AG04449 (cell line): ENCODE measurements at regions not wholly inside any gene's neighbourhood (a gene's known extent, or its start where the extent isn't known, plus 50 kb on each side); places are given as distances from the start of the nearest gene placed in this dataset.

Experiments
- CTCF ChIA-PET: fragments of 350-600 bp; formaldehyde crosslinking; extraction: SDS; loops from one replicate; lab custom pipeline; 2021; ENCODE audit warnings: antibody characterized with exemption; lab: Yijun Ruan, JAX
- POLR2A ChIA-PET: fragments of 400-600, 350-600 bp; formaldehyde crosslinking; extraction: SDS; loops from one replicate; lab custom pipeline; 2020; ENCODE audit warnings: antibody characterized with exemption, inconsistent platforms; lab: Yijun Ruan, JAX
- DNase-seq: peaks from one replicate; pipeline ENCODE4 v3.0.0-alpha.2; 2010; ENCODE audit warnings: low read depth, low spot score
- H3K4me3 ChIP-seq: 2 replicates; pipeline ENCODE4 v1.5.1; 2011; ENCODE audit warnings: low read depth, mild to moderate bottlenecking, control low read depth, low read length
- TF ChIP-seq, protein P1 (sequence below): IDR thresholded peaks from one replicate; pipeline ENCODE4 v1.5.1; 2011; ENCODE audit warnings: mild to moderate bottlenecking, moderate library complexity, low read length, control low read depth, inconsistent platforms; ENCODE audit not compliant: insufficient read depth; ENCODE audit errors: missing control alignments

DNA sequence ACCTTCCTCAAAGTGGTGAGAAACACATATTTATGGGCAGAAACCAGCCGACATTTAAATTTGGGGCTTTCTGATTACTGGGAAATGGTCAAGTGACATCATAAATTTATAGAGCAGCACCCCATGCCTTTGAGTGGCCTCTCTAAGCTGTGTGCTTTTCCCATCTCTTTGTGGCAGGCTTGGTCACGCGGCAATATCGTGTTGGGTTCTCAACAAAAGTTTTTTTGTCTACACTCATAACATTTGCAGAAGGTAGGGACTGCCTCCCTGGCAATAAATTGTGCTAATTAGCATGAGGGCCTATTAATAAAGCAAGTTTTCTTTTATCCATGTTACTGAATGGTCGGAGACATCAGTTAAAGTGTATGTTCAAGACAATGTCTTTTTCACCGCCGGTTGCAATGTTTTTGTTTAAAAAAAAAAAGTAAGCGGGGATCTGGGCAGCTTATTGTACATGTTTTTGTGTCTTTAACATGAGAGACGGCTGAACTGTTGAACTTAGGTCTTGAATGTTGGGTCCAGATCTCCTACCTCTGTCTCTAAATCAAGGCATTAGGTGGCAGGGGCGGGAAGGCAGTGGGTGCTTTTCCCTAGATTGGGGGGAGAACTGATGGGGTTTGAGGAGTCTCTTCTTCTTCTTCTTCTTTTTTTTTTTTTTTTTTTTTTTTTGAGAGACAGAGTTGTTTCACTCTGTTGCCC lies 193.3 kb downstream of the PHETA1 start:
- no peak for DNase-seq
- TF ChIP-seq, protein P1, sequence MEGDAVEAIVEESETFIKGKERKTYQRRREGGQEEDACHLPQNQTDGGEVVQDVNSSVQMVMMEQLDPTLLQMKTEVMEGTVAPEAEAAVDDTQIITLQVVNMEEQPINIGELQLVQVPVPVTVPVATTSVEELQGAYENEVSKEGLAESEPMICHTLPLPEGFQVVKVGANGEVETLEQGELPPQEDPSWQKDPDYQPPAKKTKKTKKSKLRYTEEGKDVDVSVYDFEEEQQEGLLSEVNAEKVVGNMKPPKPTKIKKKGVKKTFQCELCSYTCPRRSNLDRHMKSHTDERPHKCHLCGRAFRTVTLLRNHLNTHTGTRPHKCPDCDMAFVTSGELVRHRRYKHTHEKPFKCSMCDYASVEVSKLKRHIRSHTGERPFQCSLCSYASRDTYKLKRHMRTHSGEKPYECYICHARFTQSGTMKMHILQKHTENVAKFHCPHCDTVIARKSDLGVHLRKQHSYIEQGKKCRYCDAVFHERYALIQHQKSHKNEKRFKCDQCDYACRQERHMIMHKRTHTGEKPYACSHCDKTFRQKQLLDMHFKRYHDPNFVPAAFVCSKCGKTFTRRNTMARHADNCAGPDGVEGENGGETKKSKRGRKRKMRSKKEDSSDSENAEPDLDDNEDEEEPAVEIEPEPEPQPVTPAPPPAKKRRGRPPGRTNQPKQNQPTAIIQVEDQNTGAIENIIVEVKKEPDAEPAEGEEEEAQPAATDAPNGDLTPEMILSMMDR = no peak
- CTCF ChIA-PET = no interaction called here
- POLR2A ChIA-PET = no interaction called here
- H3K4me3 ChIP-seq = no peak overlapping the region

DNA sequence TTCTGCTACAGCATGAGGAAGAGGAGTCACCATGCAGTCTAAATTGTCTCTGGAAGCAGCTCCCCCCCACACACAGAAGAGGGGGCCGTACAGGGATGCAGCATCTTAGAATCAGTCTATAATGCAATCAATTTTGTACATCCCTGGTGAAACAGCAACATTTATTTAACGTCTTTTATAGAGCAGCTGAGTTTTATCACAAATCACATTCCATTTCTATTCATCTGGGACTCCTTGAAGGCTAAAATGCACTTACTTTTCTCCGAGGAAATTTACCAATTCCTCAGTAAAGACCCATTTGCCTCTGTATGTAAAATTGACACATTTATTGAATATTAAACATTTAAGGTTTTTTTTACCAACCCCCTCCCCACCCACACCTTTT lies 193.9 kb downstream of the PHETA1 start:
- ChIA-PET CTCF (no interaction called here), POLR2A (no interaction called here)
- no peak overlapping the region for H3K4me3 ChIP-seq
- no peak for DNase-seq
- TF ChIP-seq, protein P1 = no peak

DNA sequence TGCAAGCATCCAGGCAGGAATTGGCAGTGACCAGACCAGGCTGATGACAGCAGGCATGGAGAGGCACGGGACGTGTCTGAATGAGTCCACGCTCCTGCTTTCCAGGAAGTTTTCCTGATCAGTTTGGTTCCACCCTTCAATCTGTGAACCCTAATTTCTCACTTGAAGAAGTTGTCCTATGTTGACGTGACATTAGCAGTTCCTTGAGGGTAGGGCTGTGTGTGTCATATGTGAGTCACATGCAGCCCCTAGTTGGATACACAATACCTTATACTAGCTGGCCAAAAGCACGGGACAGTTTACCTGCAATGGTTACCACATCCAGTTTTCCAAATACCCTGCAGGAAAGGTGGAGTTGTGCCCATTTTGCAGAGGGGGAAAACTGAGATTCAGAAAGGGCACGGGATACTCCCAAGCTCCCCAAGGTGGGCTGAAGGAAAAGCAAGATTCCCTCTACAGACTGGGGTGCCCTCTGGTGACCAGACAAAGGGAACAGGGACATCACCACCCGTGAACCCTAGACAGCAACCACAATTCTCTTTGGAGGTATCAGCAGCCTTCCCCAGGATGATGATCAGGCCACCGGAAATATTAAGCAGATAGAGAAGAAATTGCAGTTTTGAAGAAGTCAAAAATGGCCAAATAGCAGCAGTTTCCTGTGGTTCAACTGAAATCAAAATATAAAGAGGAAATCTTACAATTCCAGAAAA lies 194.5 kb downstream of the PHETA1 start:
- POLR2A ChIA-PET = no interaction called here
- CTCF ChIA-PET = no interaction called here

DNA sequence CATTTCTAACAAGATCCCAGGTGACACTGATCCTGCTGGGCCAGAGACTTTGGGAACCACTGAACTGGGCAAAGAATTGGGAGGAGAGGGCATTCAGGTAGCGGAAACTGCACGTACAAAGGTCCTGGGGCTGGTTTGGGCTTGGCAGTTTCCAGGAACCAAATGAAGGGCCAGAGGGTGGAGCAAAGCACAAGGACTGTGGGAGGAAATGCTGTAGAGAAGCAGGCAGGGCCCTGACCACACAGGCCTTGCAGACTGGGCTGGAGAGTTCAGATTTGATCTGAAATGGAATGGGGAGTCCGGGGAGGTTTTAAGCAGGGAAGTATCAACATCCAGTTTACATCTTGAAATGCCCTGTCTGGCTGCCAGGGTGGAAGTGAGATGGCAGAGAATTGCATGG lies 195.1 kb downstream of the PHETA1 start:
- TF ChIP-seq, protein P1 = no peak
- ChIA-PET POLR2A (no interaction called here), CTCF (no interaction called here)
- no peak overlapping the region for H3K4me3 ChIP-seq
- no peak for DNase-seq

More for the DNA sequence above, 194.5 kb downstream of the PHETA1 start:
- TF ChIP-seq, protein P1 = no peak
- DNase-seq = no peak
- no peak overlapping the region for H3K4me3 ChIP-seq

DNA sequence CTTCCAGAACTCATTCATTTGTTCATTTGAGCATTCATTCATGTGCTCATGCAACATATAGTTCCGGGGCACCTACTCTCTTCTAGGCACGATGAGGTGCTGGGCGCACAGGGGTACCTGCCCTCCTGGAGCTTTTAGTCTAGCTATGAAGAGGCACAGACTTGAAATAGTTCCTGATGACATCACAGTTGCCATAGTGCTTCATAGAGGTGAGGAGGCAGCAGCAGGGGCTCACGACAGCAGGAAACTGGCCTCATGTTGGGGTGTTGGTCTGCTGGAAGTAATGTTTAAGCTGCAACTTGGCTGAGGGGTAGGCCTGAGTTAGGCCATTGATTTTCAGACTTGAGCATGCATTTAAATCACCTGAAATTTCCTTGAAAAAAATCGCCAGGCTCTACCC lies 195.5 kb downstream of the PHETA1 start:
- CTCF ChIA-PET = no interaction called here

DNA sequence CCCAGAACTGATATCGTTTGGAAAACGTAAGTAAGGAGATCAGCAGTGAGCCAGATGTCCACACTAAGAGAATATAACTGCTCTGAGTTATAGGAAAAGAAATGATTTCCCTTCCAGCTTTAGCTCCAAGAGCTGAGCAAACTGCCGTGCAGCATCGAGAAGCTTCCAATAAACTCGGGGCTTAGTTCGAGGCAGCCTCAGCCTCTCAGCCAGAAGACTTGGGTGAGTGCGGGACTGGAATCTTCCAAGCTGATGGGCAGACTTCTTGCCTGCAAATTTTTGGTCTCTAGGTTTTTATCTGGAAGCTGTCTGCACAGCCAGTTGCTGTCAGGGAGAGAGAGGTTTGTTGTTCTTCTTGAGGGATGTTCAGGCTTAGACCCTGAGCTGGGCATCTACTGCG lies 196.1 kb downstream of the PHETA1 start:
- no peak for DNase-seq
- POLR2A ChIA-PET = no interaction called here
- no peak overlapping the region for H3K4me3 ChIP-seq
- CTCF ChIA-PET = no interaction called here
- TF ChIP-seq, protein P1 = no peak

More for the DNA sequence above, 195.5 kb downstream of the PHETA1 start:
- POLR2A ChIA-PET = no interaction called here
- TF ChIP-seq, protein P1 = no peak
- no peak overlapping the region for H3K4me3 ChIP-seq
- no peak for DNase-seq
